Smooth muscle cell (in vitro differentiated cells): ENCODE measurements at regions not wholly inside any gene's neighbourhood (a gene's known extent, or its start where the extent isn't known, plus 50 kb on each side); places are given as distances from the start of the nearest gene placed in this dataset.

ENCODE experiments used
- DNase-seq: peaks from one replicate; lab custom pipeline; 2025; ENCODE audit not compliant: unreplicated experiment; lab: John Stamatoyannopoulos, UW
- H2AFZ ChIP-seq: fragments of 200-600 bp; sonication (generic); 2 replicates; pipeline ENCODE4 v1.6.0; 2016; ENCODE audit warnings: antibody characterized with exemption, low read depth, mild to moderate bottlenecking
- H3F3A ChIP-seq: fragments of 200-600 bp; sonication (generic); 2 replicates; pipeline ENCODE4 v1.6.0; 2017; ENCODE audit warnings: antibody characterized with exemption, low read depth
- H3K27ac ChIP-seq: fragments of 200-600 bp; sonication (generic); 2 replicates; pipeline ENCODE4 v1.5.1; 2016; ENCODE audit warnings: low read depth, mild to moderate bottlenecking
- H3K27me3 ChIP-seq: fragments of 200-600 bp; sonication (generic); 2 replicates; pipeline ENCODE4 v1.6.1; 2016; ENCODE audit warnings: low read depth, mild to moderate bottlenecking
- H3K36me3 ChIP-seq: fragments of 200-600 bp; sonication (generic); 2 replicates; pipeline ENCODE4 v1.5.1; 2016; ENCODE audit warnings: low read depth
- H3K4me1 ChIP-seq: fragments of 200-600 bp; sonication (generic); 2 replicates; pipeline ENCODE4 v1.5.1; 2016; ENCODE audit warnings: low read depth
- H3K4me2 ChIP-seq: fragments of 200-600 bp; sonication (generic); 2 replicates; pipeline ENCODE4 v1.6.0; 2016; ENCODE audit warnings: mild to moderate bottlenecking
- H3K4me3 ChIP-seq: fragments of 200-600 bp; sonication (generic); 2 replicates; pipeline ENCODE4 v1.5.1; 2016; ENCODE audit warnings: mild to moderate bottlenecking
- H3K79me2 ChIP-seq: fragments of 200-600 bp; sonication (generic); 2 replicates; pipeline ENCODE4 v1.6.0; 2016; ENCODE audit warnings: low read depth, mild to moderate bottlenecking
- H3K9ac ChIP-seq: fragments of 200-600 bp; sonication (generic); 2 replicates; pipeline ENCODE4 v1.6.0; 2016; ENCODE audit warnings: low read depth
- H3K9me3 ChIP-seq: fragments of 200-600 bp; sonication (generic); replicated peaks from 2 replicates; pipeline ENCODE4 v1.5.1; 2016; ENCODE audit warnings: low read depth
- H4K20me1 ChIP-seq: fragments of 200-600 bp; sonication (generic); 2 replicates; pipeline ENCODE4 v1.6.0; 2016; ENCODE audit warnings: low read depth
- CTCF ChIP-seq: fragments of 200-600 bp; sonication (generic); IDR thresholded peaks from 2 replicates; pipeline ENCODE4 v1.5.1; 2017; ENCODE audit warnings: borderline replicate concordance, mild to moderate bottlenecking, antibody characterized with exemption; ENCODE audit not compliant: insufficient read depth, poor library complexity, severe bottlenecking
- WGBS: methylation state at CpG from one replicate; pipeline ENCODE4 v1.1.7; 2016; ENCODE audit warnings: low lambda C conversion rate; 5-methylcytosine and 5-hydroxymethylcytosine counted together

- Histone ChIP-seq H3K27me3 (no peaks in the 10 kb centered on the region), H3K79me2 (no peaks in the 10 kb centered on the region), H3K4me3 (no peak overlapping the region), H3K9me3 (no peaks in the 10 kb centered on the region), H3K4me2 (no peak overlapping the region), H3K4me1 (no peaks in the 10 kb centered on the region), H3K36me3 (no peaks in the 10 kb centered on the region), H3K27ac (no peak overlapping the region), H2AFZ (no peak overlapping the region), H3F3A (no peaks in the 10 kb centered on the region), H4K20me1 (no peaks in the 10 kb centered on the region), H3K9ac (no peak overlapping the region)
- WGBS: 84% methylated on average over 7 of the region's 7 CpGs
- DNase-seq: no peak
- no peak for TF ChIP-seq CTCF
These were observed 109.6 kb downstream of the SLC35B3 start for GRCh38 chr6:8325743-8326142.

- Histone ChIP-seq H3K27ac (no peak overlapping the region), H3K4me2 (no peak overlapping the region), H2AFZ (no peak overlapping the region), H4K20me1 (no peaks in the 10 kb centered on the region), H3K27me3 (no peaks in the 10 kb centered on the region), H3K4me1 (no peaks in the 10 kb centered on the region), H3K4me3 (no peak overlapping the region), H3F3A (no peaks in the 10 kb centered on the region), H3K36me3 (no peaks in the 10 kb centered on the region), H3K9me3 (no peaks in the 10 kb centered on the region), H3K9ac (no peak overlapping the region), H3K79me2 (no peaks in the 10 kb centered on the region)
- DNase-seq: no peak
- 79% methylated on average over 6 of the region's 6 CpGs for WGBS
- no peak for TF ChIP-seq CTCF
These were observed 112.7 kb downstream of the SLC35B3 start for GRCh38 chr6:8322659-8323058.

- no peaks in the 10 kb centered on the region for H3K79me2 ChIP-seq
- no peak overlapping the region for H3K4me2 ChIP-seq
- TF ChIP-seq CTCF: no peak
- no peak overlapping the region for H2AFZ ChIP-seq
- H3K9ac ChIP-seq: no peak overlapping the region
- H3F3A ChIP-seq: no peaks in the 10 kb centered on the region
- 96% methylated on average over 3 of the region's 3 CpGs for WGBS
- H3K27me3 ChIP-seq: no peaks in the 10 kb centered on the region
- no peak overlapping the region for H3K27ac ChIP-seq
- no peaks in the 10 kb centered on the region for H3K4me1 ChIP-seq
- H3K4me3 ChIP-seq: no peak overlapping the region
- H4K20me1 ChIP-seq: no peaks in the 10 kb centered on the region
- H3K9me3 ChIP-seq: no peaks in the 10 kb centered on the region
- H3K36me3 ChIP-seq: no peaks in the 10 kb centered on the region
- no peak for DNase-seq
These were observed 113.5 kb downstream of the SLC35B3 start for GRCh38 chr6:8321671-8322404.

- Histone ChIP-seq H3K9me3 (no peaks in the 10 kb centered on the region), H3K27me3 (no peaks in the 10 kb centered on the region), H4K20me1 (no peaks in the 10 kb centered on the region), H3K27ac (no peak overlapping the region), H2AFZ (no peak overlapping the region), H3K4me1 (no peaks in the 10 kb centered on the region), H3K36me3 (no peaks in the 10 kb centered on the region), H3K4me3 (no peak overlapping the region), H3K9ac (no peak overlapping the region), H3K4me2 (no peak overlapping the region), H3K79me2 (no peaks in the 10 kb centered on the region), H3F3A (no peaks in the 10 kb centered on the region)
- no peak for TF ChIP-seq CTCF
- DNase-seq: no peak
- 79% methylated on average over 5 of the region's 5 CpGs for WGBS
These were observed 120.2 kb downstream of the SLC35B3 start for GRCh38 chr6:8315154-8315553.
